ENCODE measurements at regions not wholly inside any gene's neighbourhood (a gene's known extent, or its start where the extent isn't known, plus 50 kb on each side); places are given as distances from the start of the nearest gene placed in this dataset.

DNA sequence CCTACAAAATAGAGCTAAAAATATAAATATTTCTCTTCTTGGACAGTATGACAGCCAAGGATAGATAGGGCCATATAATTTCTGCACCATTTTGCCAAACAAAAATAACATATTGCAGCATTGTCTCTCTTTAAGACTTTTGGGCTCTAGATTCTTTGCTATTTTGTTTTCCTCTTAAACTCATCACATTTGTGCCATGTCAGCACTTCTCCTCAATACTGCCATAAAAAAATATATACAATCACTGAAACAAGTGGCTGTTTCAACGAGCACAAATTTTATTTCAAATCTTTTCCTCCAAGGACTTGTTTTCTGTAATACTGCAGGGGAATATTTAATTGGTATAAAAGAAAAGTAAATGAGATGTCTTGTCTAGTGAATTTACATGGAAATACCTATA lies 1570.0 kb upstream of the NUDT12 start:
- TF ChIP-seq, protein P1, sequence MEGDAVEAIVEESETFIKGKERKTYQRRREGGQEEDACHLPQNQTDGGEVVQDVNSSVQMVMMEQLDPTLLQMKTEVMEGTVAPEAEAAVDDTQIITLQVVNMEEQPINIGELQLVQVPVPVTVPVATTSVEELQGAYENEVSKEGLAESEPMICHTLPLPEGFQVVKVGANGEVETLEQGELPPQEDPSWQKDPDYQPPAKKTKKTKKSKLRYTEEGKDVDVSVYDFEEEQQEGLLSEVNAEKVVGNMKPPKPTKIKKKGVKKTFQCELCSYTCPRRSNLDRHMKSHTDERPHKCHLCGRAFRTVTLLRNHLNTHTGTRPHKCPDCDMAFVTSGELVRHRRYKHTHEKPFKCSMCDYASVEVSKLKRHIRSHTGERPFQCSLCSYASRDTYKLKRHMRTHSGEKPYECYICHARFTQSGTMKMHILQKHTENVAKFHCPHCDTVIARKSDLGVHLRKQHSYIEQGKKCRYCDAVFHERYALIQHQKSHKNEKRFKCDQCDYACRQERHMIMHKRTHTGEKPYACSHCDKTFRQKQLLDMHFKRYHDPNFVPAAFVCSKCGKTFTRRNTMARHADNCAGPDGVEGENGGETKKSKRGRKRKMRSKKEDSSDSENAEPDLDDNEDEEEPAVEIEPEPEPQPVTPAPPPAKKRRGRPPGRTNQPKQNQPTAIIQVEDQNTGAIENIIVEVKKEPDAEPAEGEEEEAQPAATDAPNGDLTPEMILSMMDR (IDR thresholded peaks at IDR 0.05 in 4 of 5, conservative IDR thresholded peaks at IDR 0.05 in 1 of 5) = no peak
- TF ChIP-seq POLR2A (IDR thresholded peaks at IDR 0.05) = no peak
- DNase-seq = no peak
- in situ Hi-C loops (cut with MboI; ENCODE audit: low sequenced_read_pairs in 4 of 4) (no loop called here), intact Hi-C loops (cut with DNase I; ENCODE audit: low total_unique reads) (no loop called here)
- H3K4me1 ChIP-seq = no peaks in the 10 kb centered on the region
- H3K27me3 ChIP-seq = no peaks in the 10 kb centered on the region
- H3K4me3 ChIP-seq = no peak overlapping the region
- H3K9me3 ChIP-seq = no peaks in the 10 kb centered on the region
- no peak for ATAC-seq
- H3K27ac ChIP-seq = no peak overlapping the region
- no peaks in the 10 kb centered on the region for H3K36me3 ChIP-seq

DNA sequence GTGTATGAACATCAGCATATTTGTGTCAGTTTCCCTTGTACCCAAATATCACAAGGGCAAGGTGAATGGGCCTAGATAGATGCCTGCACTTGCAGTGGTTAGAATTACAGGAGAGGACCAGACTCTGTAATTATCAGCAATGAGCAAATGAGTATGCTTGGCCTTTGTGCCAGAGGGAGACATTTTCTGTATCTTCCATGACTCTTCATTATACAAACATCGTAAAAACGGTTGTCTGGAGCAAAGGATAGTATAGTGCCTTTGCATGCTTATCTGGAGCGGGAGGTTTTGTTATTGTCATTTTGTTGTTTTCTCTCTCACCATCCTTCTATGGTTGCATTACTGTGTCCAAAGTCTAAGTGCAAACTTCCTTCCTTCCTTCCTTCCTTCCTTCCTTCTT lies 1568.5 kb upstream of the NUDT12 start:
- H3K9me3 ChIP-seq = no peaks in the 10 kb centered on the region
- H3K36me3 ChIP-seq = no peaks in the 10 kb centered on the region
- no peak overlapping the region for H3K27ac ChIP-seq
- in situ Hi-C loops (cut with MboI; ENCODE audit: low sequenced_read_pairs in 4 of 4) (no loop called here), intact Hi-C loops (cut with DNase I; ENCODE audit: low total_unique reads) (no loop called here)
- H3K4me3 ChIP-seq = no peak overlapping the region
- TF ChIP-seq, protein P1 (IDR thresholded peaks at IDR 0.05 in 4 of 5, conservative IDR thresholded peaks at IDR 0.05 in 1 of 5) = no peak
- TF ChIP-seq POLR2A (IDR thresholded peaks at IDR 0.05) = no peak
- ATAC-seq = no peak
- no peaks in the 10 kb centered on the region for H3K27me3 ChIP-seq
- no peaks in the 10 kb centered on the region for H3K4me1 ChIP-seq
- DNase-seq = no peak

DNA sequence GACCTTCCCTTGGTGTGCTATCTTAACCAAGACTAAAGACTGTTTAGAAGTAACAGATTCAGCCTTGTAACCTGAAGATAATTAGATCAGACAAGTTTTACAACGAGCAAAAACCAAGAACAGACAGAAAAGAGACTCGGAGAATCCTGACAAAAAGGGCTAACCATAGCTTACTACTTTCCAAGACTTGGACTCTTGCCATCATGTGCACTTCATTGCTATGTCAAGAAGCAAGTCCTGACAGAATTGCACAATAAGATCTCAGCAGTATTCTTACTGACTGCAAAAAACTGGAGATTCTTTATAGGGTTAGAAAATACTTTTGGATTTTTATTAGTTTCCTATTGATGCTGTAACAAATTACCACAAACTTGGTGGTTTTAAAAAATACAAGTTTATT lies 1539.0 kb upstream of the NUDT12 start:
- intact Hi-C loops (cut with DNase I; ENCODE audit: low total_unique reads) (no loop called here), in situ Hi-C loops (cut with MboI; ENCODE audit: low sequenced_read_pairs in 4 of 4) (no loop called here)
- no peaks in the 10 kb centered on the region for H3K27me3 ChIP-seq
- ATAC-seq (no peak), DNase-seq (no peak)
- TF ChIP-seq, protein P1 (IDR thresholded peaks at IDR 0.05 in 4 of 5, conservative IDR thresholded peaks at IDR 0.05 in 1 of 5) = no peak
- no peak for TF ChIP-seq POLR2A (IDR thresholded peaks at IDR 0.05)
- no peak overlapping the region for H3K27ac ChIP-seq
- H3K4me1 ChIP-seq = no peaks in the 10 kb centered on the region
- no peaks in the 10 kb centered on the region for H3K36me3 ChIP-seq
- no peaks in the 10 kb centered on the region for H3K9me3 ChIP-seq
- H3K4me3 ChIP-seq = no peak overlapping the region

DNA sequence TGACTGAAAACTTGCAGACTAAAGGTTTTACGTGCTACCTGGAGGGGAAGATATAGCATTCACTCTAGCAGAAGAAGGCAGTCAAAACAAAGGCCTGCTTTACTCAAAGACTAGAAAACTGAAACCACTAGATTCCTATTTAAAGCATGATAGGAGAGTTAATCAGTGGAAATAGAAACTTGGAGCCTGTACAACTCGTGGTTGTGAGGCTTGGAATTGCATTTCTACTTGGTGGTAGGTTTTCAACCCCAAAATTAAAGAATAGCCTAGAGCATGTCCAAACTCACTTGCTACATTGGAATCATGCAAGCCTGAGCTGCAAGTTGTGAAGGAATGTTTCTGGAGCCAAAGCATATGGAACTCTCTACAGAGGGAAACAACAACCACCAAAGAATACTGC lies 1526.4 kb upstream of the NUDT12 start:
- H3K36me3 ChIP-seq = no peaks in the 10 kb centered on the region
- intact Hi-C loops (cut with DNase I; ENCODE audit: low total_unique reads) = no loop called here
- no peak for DNase-seq
- no peak for TF ChIP-seq POLR2A (IDR thresholded peaks at IDR 0.05)
- in situ Hi-C loops (cut with MboI; ENCODE audit: low sequenced_read_pairs in 4 of 4) = no loop called here
- no peak for ATAC-seq
- H3K9me3 ChIP-seq = peaks cover 0 to 4% (median 0%) of the 10 kb centered on the region in 3 donors
- H3K4me3 ChIP-seq = no peak overlapping the region
- no peaks in the 10 kb centered on the region for H3K4me1 ChIP-seq
- H3K27me3 ChIP-seq = no peaks in the 10 kb centered on the region
- H3K27ac ChIP-seq = no peak overlapping the region

DNA sequence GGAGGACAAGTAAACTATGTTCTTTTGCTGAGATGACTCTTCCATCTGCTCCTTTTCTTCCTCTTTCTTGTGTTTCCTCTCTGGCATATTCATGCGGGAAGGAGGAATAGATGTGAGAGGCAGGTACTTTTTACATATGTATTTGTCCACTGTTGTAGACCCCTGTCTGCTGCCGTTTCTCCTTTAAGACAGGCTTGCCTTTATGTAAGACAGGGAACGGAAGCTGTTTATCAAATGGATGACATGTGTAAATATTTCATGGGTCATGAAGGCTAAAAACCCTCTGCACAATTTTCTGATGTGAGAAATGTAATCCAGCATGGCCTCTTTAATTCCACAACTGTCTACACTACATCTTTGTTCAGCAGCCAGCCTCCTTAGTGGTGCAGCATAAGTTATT lies 1525.5 kb upstream of the NUDT12 start:
- peaks cover 0 to 4% (median 0%) of the 10 kb centered on the region in 3 donors for H3K9me3 ChIP-seq
- no peak for ATAC-seq
- H3K27me3 ChIP-seq = no peaks in the 10 kb centered on the region
- no peaks in the 10 kb centered on the region for H3K4me1 ChIP-seq
- H3K36me3 ChIP-seq = no peaks in the 10 kb centered on the region
- H3K4me3 ChIP-seq = no peak overlapping the region
- TF ChIP-seq, protein P1 (IDR thresholded peaks at IDR 0.05 in 4 of 5, conservative IDR thresholded peaks at IDR 0.05 in 1 of 5) = no peak
- no peak overlapping the region for H3K27ac ChIP-seq
- in situ Hi-C loops (cut with MboI; ENCODE audit: low sequenced_read_pairs in 4 of 4) (no loop called here), intact Hi-C loops (cut with DNase I; ENCODE audit: low total_unique reads) (no loop called here)
- no peak for DNase-seq
